ENCODE measurements at regions not wholly inside any gene's neighbourhood (a gene's known extent, or its start where the extent isn't known, plus 50 kb on each side); places are given as distances from the start of the nearest gene placed in this dataset.

- H3K4me1 ChIP-seq (ENCODE audit: control insufficient read depth, low read length): no peaks in the 10 kb centered on the region
- no peak overlapping the region for H3K4me3 ChIP-seq (ENCODE audit: low read length)
- no peaks in the 10 kb centered on the region for H3K9me2 ChIP-seq (replicated peaks; ENCODE audit: control insufficient read depth, low read length)
- no peak overlapping the region for H3K27ac ChIP-seq (ENCODE audit: low read depth, low read length)
- H3K36me3 ChIP-seq (ENCODE audit: control insufficient read depth, low read length): no peaks in the 10 kb centered on the region
- H3K4me2 ChIP-seq (ENCODE audit: low read length): no peak overlapping the region
- TF ChIP-seq EZH2phosphoT487 (IDR thresholded peaks at IDR 0.05; ENCODE audit: borderline replicate concordance, low read length) (no peak), CTCF (IDR thresholded peaks at IDR 0.05; ENCODE audit: low read depth, low read length, poor library complexity, severe bottlenecking) (no peak)
- H3K27me3 ChIP-seq (ENCODE audit: control insufficient read depth, low read length): no peaks in the 10 kb centered on the region
- no peaks in the 10 kb centered on the region for H3K9me3 ChIP-seq (ENCODE audit: control insufficient read depth, insufficient read depth, low read length)
- H3F3A ChIP-seq (ENCODE audit: control insufficient read depth, insufficient read depth): no peaks in the 10 kb centered on the region
- H3K79me2 ChIP-seq (ENCODE audit: control insufficient read depth, low read length): no peaks in the 10 kb centered on the region
- no peaks in the 10 kb centered on the region for H4K20me1 ChIP-seq (ENCODE audit: control insufficient read depth, insufficient read depth, low read depth, low read length)
Observed at GRCh38 chr2:217479566-217479965, 523.2 kb downstream of the TNS1 start.

DNA sequence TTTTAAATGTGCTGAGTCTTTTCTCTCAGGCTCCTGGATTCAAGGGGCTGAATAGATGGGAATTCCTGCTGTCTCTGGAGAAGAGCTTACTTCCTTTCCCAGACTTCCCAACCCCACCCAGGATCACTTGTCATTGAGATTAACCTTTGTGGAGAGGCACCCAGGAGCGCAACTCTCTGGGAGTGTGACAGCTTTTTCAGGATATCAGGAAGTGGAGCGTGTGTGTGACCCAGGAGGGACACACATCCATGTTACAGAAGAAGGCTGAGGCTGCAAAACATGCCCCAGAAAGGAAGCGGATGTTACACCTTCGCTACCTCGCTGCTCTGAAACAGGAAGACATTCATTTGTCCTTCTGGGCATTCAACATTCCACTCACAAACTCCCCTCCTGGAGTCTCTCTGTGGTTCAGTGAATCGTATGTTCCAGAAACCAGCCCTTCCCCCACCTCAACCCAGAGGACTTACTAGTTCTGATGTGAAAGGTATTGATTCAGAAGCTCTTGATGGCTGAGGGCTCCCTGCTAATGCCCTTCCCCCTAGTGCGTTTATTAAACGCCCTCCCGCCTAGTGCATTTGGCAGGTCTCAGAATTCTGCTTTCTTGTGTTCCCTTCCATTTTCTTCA lies 523.9 kb downstream of the TNS1 start:
- H3F3A ChIP-seq (ENCODE audit: control insufficient read depth, insufficient read depth): no peaks in the 10 kb centered on the region
- H3K79me2 ChIP-seq (ENCODE audit: control insufficient read depth, low read length): no peaks in the 10 kb centered on the region
- H4K20me1 ChIP-seq (ENCODE audit: control insufficient read depth, insufficient read depth, low read depth, low read length): no peaks in the 10 kb centered on the region
- no peaks in the 10 kb centered on the region for H3K9me2 ChIP-seq (replicated peaks; ENCODE audit: control insufficient read depth, low read length)
- no peak for TF ChIP-seq EZH2phosphoT487 (IDR thresholded peaks at IDR 0.05; ENCODE audit: borderline replicate concordance, low read length)
- TF ChIP-seq CTCF (IDR thresholded peaks at IDR 0.05; ENCODE audit: low read depth, low read length, poor library complexity, severe bottlenecking): no peak
- no peaks in the 10 kb centered on the region for H3K4me1 ChIP-seq (ENCODE audit: control insufficient read depth, low read length)
- no peaks in the 10 kb centered on the region for H3K36me3 ChIP-seq (ENCODE audit: control insufficient read depth, low read length)
- no peaks in the 10 kb centered on the region for H3K9me3 ChIP-seq (ENCODE audit: control insufficient read depth, insufficient read depth, low read length)
- H3K4me3 ChIP-seq (ENCODE audit: low read length): no peak overlapping the region
- H3K4me2 ChIP-seq (ENCODE audit: low read length): no peak overlapping the region
- no peak overlapping the region for H3K27ac ChIP-seq (ENCODE audit: low read depth, low read length)
- no peaks in the 10 kb centered on the region for H3K27me3 ChIP-seq (ENCODE audit: control insufficient read depth, low read length)

DNA sequence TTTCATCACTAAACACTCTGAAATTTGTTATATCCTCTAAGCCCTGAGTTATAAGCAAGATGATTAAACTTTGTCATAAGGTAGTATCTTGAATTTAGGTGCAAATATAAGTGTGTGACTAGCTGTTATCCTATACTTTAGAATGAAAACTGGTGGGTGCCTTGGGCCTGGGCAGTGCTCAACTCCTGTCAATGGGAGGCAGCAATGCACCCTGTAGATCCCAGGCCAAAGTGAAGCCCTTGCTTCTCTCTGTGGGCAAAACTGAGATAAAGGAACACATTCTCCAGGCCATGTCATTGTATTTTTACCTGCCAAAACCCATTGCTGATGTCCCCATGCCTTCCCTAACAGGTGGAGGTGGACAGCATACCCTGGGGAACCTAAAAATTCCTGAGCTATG lies 525.2 kb downstream of the TNS1 start:
- H3K9me3 ChIP-seq (ENCODE audit: control insufficient read depth, insufficient read depth, low read length): no peaks in the 10 kb centered on the region
- H3K4me3 ChIP-seq (ENCODE audit: low read length): no peak overlapping the region
- no peaks in the 10 kb centered on the region for H3K27me3 ChIP-seq (ENCODE audit: control insufficient read depth, low read length)
- H3K4me1 ChIP-seq (ENCODE audit: control insufficient read depth, low read length): no peaks in the 10 kb centered on the region
- H3K4me2 ChIP-seq (ENCODE audit: low read length): no peak overlapping the region
- no peaks in the 10 kb centered on the region for H3K79me2 ChIP-seq (ENCODE audit: control insufficient read depth, low read length)
- no peak overlapping the region for H3K27ac ChIP-seq (ENCODE audit: low read depth, low read length)
- H3K36me3 ChIP-seq (ENCODE audit: control insufficient read depth, low read length): no peaks in the 10 kb centered on the region
- TF ChIP-seq CTCF (IDR thresholded peaks at IDR 0.05; ENCODE audit: low read depth, low read length, poor library complexity, severe bottlenecking) (no peak), EZH2phosphoT487 (IDR thresholded peaks at IDR 0.05; ENCODE audit: borderline replicate concordance, low read length) (no peak)
- H3K9me2 ChIP-seq (replicated peaks; ENCODE audit: control insufficient read depth, low read length): no peaks in the 10 kb centered on the region
- H4K20me1 ChIP-seq (ENCODE audit: control insufficient read depth, insufficient read depth, low read depth, low read length): no peaks in the 10 kb centered on the region
- no peaks in the 10 kb centered on the region for H3F3A ChIP-seq (ENCODE audit: control insufficient read depth, insufficient read depth)

All from DOHH2 (cell line).